Nephron (organoid): ENCODE measurements at regions not wholly inside any gene's neighbourhood (a gene's known extent, or its start where the extent isn't known, plus 50 kb on each side); places are given as distances from the start of the nearest gene placed in this dataset.
A peak's percentile ranks its signal among the peaks of the same experiment; 100 is the strongest.

Experiments
- H3K27ac Mint-ChIP-seq, 3 experiments: 2 replicates each; pipeline ENCODE4 v1.8.0; 2020; ENCODE audit warnings: mixed read lengths in 3 of 3, mild to moderate bottlenecking in 2 of 3, moderate library complexity in 1 of 3
- H3K27me3 Mint-ChIP-seq: 2 replicates; pipeline ENCODE4 v1.8.0; 2021; ENCODE audit warnings: low read depth, mild to moderate bottlenecking, moderate library complexity, mixed read lengths
- H3K36me3 Mint-ChIP-seq: 2 replicates; pipeline ENCODE4 v1.8.0; 2020; ENCODE audit warnings: low read depth, mixed read lengths
- H3K4me1 Mint-ChIP-seq: 2 replicates; pipeline ENCODE4 v1.8.0; 2020; ENCODE audit warnings: mixed read lengths
- H3K4me3 Mint-ChIP-seq, 3 experiments: 2 replicates each; pipeline ENCODE4 v1.8.0; 2020; ENCODE audit warnings: mild to moderate bottlenecking in 3 of 3, mixed read lengths in 3 of 3, moderate library complexity in 2 of 3
- H3K9me3 Mint-ChIP-seq: 2 replicates; pipeline ENCODE4 v1.8.0; 2020; ENCODE audit warnings: mixed read lengths
- TF ChIP-seq, protein P1 (sequence below), 3 experiments: fragments of 200-600 bp; sonication (generic); IDR thresholded peaks; one replicate each; pipeline ENCODE4 v1.5.0; 2021; ENCODE audit warnings: antibody characterized with exemption in 3 of 3; ENCODE audit not compliant: unreplicated experiment in 3 of 3

DNA sequence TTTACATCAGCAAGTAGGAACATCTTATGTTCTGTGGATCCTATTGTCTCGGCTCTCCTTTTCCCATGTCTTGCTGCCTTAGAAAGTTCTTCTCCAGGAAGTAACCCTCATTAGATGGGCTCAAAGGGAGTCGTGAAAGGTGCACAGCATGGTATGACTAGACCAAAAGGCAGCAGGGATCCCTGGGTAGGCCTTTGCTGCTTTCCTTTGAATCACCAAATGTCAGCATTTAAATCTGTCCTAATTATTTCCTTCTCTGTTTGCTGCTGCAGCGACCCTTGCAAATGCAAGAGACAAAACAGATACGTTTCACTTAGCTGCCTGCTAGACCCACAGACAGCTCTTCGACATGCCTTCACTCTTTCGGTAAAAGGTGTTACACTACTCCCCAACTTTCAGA lies 218.4 kb downstream of the ACTL7B start:
- peaks cover 12% of the 10 kb centered on the region for H3K4me1 Mint-ChIP-seq
- H3K36me3 Mint-ChIP-seq: no peaks in the 10 kb centered on the region
- no peaks in the 10 kb centered on the region for H3K9me3 Mint-ChIP-seq
- TF ChIP-seq, protein P1, sequence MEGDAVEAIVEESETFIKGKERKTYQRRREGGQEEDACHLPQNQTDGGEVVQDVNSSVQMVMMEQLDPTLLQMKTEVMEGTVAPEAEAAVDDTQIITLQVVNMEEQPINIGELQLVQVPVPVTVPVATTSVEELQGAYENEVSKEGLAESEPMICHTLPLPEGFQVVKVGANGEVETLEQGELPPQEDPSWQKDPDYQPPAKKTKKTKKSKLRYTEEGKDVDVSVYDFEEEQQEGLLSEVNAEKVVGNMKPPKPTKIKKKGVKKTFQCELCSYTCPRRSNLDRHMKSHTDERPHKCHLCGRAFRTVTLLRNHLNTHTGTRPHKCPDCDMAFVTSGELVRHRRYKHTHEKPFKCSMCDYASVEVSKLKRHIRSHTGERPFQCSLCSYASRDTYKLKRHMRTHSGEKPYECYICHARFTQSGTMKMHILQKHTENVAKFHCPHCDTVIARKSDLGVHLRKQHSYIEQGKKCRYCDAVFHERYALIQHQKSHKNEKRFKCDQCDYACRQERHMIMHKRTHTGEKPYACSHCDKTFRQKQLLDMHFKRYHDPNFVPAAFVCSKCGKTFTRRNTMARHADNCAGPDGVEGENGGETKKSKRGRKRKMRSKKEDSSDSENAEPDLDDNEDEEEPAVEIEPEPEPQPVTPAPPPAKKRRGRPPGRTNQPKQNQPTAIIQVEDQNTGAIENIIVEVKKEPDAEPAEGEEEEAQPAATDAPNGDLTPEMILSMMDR (IDR thresholded peaks at IDR 0.05; ENCODE audit: unreplicated experiment in 3 of 3): no peak
- H3K27me3 Mint-ChIP-seq: peaks cover 12% of the 10 kb centered on the region
- H3K27ac Mint-ChIP-seq: no peak overlapping the region
- no peak overlapping the region for H3K4me3 Mint-ChIP-seq

DNA sequence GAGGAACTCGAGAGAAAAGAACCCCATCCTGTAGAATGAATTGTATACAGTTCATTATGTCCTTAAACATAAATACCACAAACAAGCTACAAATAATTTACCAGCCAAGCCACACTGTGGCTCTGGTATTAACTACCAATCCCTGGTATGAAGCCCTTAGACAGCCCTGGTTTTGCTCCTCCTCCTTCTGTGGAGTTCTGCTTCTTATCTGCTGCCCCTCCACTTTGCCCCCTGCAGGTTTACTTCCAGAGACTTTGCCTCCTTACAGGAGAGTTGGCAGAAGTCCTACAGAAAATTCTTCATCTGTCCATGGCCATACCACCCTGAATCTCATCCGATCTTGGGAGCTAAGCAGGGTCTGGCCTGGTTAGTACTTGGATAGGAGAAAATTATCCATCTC lies 219.8 kb downstream of the ACTL7B start:
- Mint-ChIP-seq H3K4me3 (no peak overlapping the region), H3K4me1 (peaks cover 12% of the 10 kb centered on the region), H3K36me3 (no peaks in the 10 kb centered on the region), H3K27me3 (peaks cover 12% of the 10 kb centered on the region), H3K27ac (peak overlapping the region in 1 of 3 experiments; percentile 35), H3K9me3 (peaks cover 2% of the 10 kb centered on the region)
- TF ChIP-seq, protein P1 (IDR thresholded peaks at IDR 0.05; ENCODE audit: unreplicated experiment in 3 of 3): no peak

DNA sequence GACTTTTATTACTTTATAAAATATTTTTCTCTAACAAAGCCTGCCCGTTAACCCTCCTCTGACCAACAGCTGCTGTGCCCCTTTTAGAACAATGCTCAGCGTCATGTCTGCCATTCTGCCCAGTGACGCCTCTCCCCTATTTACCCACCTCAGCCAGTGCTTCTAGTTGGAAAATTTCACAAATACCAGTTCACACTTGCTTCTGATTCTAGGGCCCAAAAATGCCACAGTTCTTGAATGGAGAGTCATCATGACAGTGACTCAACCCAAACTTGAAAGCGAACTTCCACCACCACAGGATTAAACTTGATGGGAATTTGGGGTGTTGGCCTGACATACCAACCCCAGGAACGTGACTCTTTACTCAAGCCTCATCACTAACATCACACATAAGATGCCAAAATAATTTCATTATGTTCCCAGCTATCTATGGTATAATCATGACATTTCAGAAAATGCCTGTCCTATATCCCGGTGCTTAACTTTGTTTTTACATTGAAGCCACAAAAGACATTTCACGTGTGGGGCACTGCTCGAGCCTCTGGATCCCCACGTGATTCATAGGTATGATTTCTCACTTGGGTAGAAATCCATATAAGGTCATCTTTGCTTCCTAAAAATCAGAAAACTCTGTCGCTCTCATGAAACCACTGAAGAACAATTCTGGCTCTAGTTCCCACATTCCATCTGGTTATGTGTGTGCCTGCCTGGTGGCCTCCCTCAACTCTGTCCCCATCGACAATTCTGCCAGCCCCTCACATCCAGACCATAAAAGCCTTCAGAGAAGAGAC lies 220.9 kb downstream of the ACTL7B start:
- TF ChIP-seq, protein P1 (IDR thresholded peaks at IDR 0.05; ENCODE audit: unreplicated experiment in 3 of 3): no peak
- Mint-ChIP-seq H3K27ac (no peak overlapping the region), H3K4me3 (no peak overlapping the region), H3K36me3 (no peaks in the 10 kb centered on the region), H3K4me1 (peaks cover 12% of the 10 kb centered on the region), H3K9me3 (peaks cover 2% of the 10 kb centered on the region), H3K27me3 (peaks cover 12% of the 10 kb centered on the region)

DNA sequence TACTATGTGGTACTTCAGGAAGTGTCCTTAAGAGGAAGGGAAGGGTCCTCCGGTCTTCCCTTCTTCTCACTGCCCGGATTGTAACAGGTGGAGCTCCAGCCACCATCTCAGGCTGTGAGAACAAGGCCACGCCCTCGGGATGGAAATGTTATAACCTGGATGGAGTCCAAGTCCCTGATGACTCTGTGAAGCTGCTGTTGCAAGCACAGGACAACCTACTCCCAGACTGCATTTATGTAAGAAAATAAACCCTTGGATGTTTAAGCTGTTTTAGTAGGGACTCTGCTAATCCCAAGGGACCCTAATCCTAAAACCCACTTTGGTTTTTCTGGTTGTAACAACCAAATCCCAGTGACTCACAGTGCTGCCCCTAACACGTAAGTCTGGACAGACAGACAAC lies 221.6 kb downstream of the ACTL7B start:
- Mint-ChIP-seq H3K4me1 (peaks cover 12% of the 10 kb centered on the region), H3K4me3 (no peak overlapping the region), H3K27ac (no peak overlapping the region), H3K9me3 (peaks cover 2% of the 10 kb centered on the region), H3K27me3 (peaks cover 8% of the 10 kb centered on the region), H3K36me3 (no peaks in the 10 kb centered on the region)
- TF ChIP-seq, protein P1 (IDR thresholded peaks at IDR 0.05; ENCODE audit: unreplicated experiment in 3 of 3): no peak

DNA sequence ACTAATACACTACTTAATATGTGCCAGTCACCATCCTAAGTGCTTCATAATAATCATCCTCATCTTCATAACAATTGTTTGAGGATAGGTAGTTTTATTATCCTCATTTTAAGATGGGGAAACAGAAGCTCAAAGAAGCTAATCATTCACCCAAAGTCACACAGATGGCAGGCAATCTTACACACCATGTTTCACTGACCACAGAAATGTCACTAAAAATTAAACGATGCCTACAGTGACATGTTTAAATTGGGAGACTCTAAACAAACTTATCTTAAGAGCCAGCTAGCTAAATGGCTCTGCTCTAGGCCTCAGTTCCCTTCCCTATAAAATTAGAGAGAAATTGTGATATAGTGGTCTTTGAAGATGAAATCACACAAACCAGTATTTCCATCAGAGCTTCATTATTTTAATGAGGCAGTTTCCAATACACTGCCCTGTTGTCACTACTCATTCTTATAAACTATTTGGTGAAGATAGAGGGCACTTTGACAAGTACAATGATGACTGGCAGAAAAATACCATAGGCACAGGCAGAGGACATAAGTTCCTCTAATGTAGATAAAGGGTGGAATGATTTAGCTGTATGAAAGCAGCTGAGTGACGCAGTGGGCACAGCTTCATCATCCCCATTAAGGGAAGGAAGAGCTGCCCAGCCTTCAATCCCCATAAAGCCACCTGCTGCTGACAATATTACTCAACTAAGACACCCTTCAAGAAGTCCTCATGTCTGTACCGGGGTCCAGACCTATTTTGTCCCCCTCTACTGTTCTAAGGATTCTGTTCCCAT lies 224.1 kb downstream of the ACTL7B start:
- Mint-ChIP-seq H3K4me3 (no peak overlapping the region), H3K9me3 (peaks cover 2% of the 10 kb centered on the region), H3K27me3 (peaks cover 6% of the 10 kb centered on the region), H3K36me3 (no peaks in the 10 kb centered on the region), H3K4me1 (peaks cover 12% of the 10 kb centered on the region), H3K27ac (no peak overlapping the region)
- TF ChIP-seq, protein P1 (IDR thresholded peaks at IDR 0.05; ENCODE audit: unreplicated experiment in 3 of 3): no peak
